HCT116 (cell line): ENCODE measurements at regions not wholly inside any gene's neighbourhood (a gene's known extent, or its start where the extent isn't known, plus 50 kb on each side); places are given as distances from the start of the nearest gene placed in this dataset.

Experiments
- CEBPB ChIP-seq: IDR thresholded peaks from 2 replicates; pipeline ENCODE4 v1.6.1; 2012; ENCODE audit warnings: low read depth
- EZH2 ChIP-seq: fragments of 200-600 bp; sonication (generic); IDR thresholded peaks from 2 replicates; pipeline ENCODE4 v1.6.1; 2017; ENCODE audit warnings: antibody characterized with exemption, mixed run types
- FOSL1 ChIP-seq: IDR thresholded peaks from 2 replicates; pipeline ENCODE4 v1.6.1; 2012; ENCODE audit warnings: low read depth
- JUND ChIP-seq: IDR thresholded peaks from 2 replicates; pipeline ENCODE4 v1.6.1; 2012
- POLR2A ChIP-seq: IDR thresholded peaks from 2 replicates; pipeline ENCODE4 v1.7.0; 2011; ENCODE audit warnings: borderline replicate concordance; ENCODE audit not compliant: insufficient read depth, insufficient read length; ENCODE audit errors: extremely low read depth
- RAD21 ChIP-seq: IDR thresholded peaks from 2 replicates; pipeline ENCODE4 v1.6.1; 2012; ENCODE audit warnings: low read depth, mild to moderate bottlenecking
- SIN3A ChIP-seq: IDR thresholded peaks from 2 replicates; pipeline ENCODE4 v1.6.1; 2012; ENCODE audit warnings: low read depth
- YY1 ChIP-seq: IDR thresholded peaks from 2 replicates; pipeline ENCODE4 v1.6.1; 2011; ENCODE audit warnings: low read length, low read depth, moderate library complexity, mild to moderate bottlenecking; ENCODE audit not compliant: insufficient replicate concordance; ENCODE audit errors: extremely low read depth
- TF ChIP-seq, protein P1 (sequence below), 3 experiments: fragments of 200-600 bp in 1 of 3; sonication (generic) in 1 of 3; IDR thresholded peaks in 2 of 3; conservative IDR thresholded peaks in 1 of 3; 2 replicates each; pipeline ENCODE4 v1.5.1; 2012 to 2017; ENCODE audit warnings: low read depth in 2 of 3, low read length in 2 of 3, antibody characterized with exemption in 1 of 3, borderline replicate concordance in 1 of 3, control low read depth in 1 of 3, mild to moderate bottlenecking in 1 of 3, mixed read lengths in 1 of 3, mixed run types in 1 of 3, moderate library complexity in 1 of 3; ENCODE audit not compliant: insufficient read depth in 1 of 3
- TF ChIP-seq, protein P2 (sequence below): IDR thresholded peaks from 2 replicates; pipeline ENCODE4 v1.6.1; 2012

DNA sequence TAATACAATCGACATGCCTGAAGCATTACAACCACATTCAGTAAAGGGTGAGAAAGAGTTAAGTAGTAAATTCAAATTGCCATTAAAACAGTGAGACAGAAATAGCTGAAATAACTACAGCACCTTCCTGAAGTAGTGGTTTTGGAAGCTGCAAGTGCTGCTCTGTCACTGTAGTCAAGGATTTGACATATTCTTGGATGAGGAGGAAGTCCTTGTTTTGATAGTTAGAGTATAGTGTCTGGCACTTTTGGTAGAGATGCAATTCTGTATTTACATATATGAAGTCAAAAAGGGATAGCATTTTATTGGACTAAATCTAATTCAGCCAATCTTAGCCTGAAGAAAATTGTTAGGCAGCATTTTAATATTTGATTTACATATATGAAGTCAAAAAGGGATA, 1559.6 kb downstream of the TECRL start:
- no peak for TF ChIP-seq POLR2A
- TF ChIP-seq RAD21: no peak
- TF ChIP-seq, protein P1, sequence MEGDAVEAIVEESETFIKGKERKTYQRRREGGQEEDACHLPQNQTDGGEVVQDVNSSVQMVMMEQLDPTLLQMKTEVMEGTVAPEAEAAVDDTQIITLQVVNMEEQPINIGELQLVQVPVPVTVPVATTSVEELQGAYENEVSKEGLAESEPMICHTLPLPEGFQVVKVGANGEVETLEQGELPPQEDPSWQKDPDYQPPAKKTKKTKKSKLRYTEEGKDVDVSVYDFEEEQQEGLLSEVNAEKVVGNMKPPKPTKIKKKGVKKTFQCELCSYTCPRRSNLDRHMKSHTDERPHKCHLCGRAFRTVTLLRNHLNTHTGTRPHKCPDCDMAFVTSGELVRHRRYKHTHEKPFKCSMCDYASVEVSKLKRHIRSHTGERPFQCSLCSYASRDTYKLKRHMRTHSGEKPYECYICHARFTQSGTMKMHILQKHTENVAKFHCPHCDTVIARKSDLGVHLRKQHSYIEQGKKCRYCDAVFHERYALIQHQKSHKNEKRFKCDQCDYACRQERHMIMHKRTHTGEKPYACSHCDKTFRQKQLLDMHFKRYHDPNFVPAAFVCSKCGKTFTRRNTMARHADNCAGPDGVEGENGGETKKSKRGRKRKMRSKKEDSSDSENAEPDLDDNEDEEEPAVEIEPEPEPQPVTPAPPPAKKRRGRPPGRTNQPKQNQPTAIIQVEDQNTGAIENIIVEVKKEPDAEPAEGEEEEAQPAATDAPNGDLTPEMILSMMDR (IDR thresholded peaks at IDR 0.05 in 2 of 3, conservative IDR thresholded peaks at IDR 0.05 in 1 of 3; ENCODE audit: borderline replicate concordance in 1 of 3, insufficient read depth in 1 of 3, low read depth in 2 of 3, low read length in 2 of 3): no peak
- TF ChIP-seq, protein P2, sequence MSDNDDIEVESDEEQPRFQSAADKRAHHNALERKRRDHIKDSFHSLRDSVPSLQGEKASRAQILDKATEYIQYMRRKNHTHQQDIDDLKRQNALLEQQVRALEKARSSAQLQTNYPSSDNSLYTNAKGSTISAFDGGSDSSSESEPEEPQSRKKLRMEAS: no peak
- TF ChIP-seq JUND: no peak
- no peak for TF ChIP-seq SIN3A
- no peak for TF ChIP-seq CEBPB
- no peak for TF ChIP-seq EZH2
- no peak for TF ChIP-seq YY1
- no peak for TF ChIP-seq FOSL1
